ENCODE measurements at regions not wholly inside any gene's neighbourhood (a gene's known extent, or its start where the extent isn't known, plus 50 kb on each side); places are given as distances from the start of the nearest gene placed in this dataset.

GRCh38 chr5:63314551-63314950 lies 647.7 kb downstream of the HTR1A start:
- CTCF ChIA-PET = no interaction called here
- no peaks in the 10 kb centered on the region for H3K9me3 Mint-ChIP-seq (ENCODE audit: unreplicated experiment)
- no peak overlapping the region for H3K27ac Mint-ChIP-seq (ENCODE audit: low read depth, unreplicated experiment)
- TF ChIP-seq CTCF (IDR thresholded peaks at IDR 0.05; ENCODE audit: unreplicated experiment) = no peak
- DNase-seq (ENCODE audit: unreplicated experiment) = no peak
- no peaks in the 10 kb centered on the region for H3K27me3 Mint-ChIP-seq (ENCODE audit: insufficient read depth, unreplicated experiment)
- H3K4me1 Mint-ChIP-seq (ENCODE audit: insufficient read depth, unreplicated experiment) = no peaks in the 10 kb centered on the region
- no peak overlapping the region for H3K4me3 Mint-ChIP-seq (ENCODE audit: unreplicated experiment)
- BruUV-seq (replicated peaks) = no TSS peak
- POLR2A ChIA-PET = no interaction called here
- intact Hi-C loops (cut with micrococcal nuclease) = no loop called here
- H3K36me3 Mint-ChIP-seq (ENCODE audit: insufficient read depth, unreplicated experiment) = peaks cover 7% of the 10 kb centered on the region

GRCh38 chr5:63310644-63311043 lies 651.6 kb downstream of the HTR1A start:
- Mint-ChIP-seq H3K4me1 (ENCODE audit: insufficient read depth, unreplicated experiment) (no peaks in the 10 kb centered on the region), H3K27me3 (ENCODE audit: insufficient read depth, unreplicated experiment) (no peaks in the 10 kb centered on the region), H3K36me3 (ENCODE audit: insufficient read depth, unreplicated experiment) (peaks cover 7% of the 10 kb centered on the region), H3K4me3 (ENCODE audit: unreplicated experiment) (no peak overlapping the region), H3K9me3 (ENCODE audit: unreplicated experiment) (no peaks in the 10 kb centered on the region), H3K27ac (ENCODE audit: low read depth, unreplicated experiment) (no peak overlapping the region)
- intact Hi-C loops (cut with micrococcal nuclease) = no loop called here
- no peak for DNase-seq (ENCODE audit: unreplicated experiment)
- no peak for TF ChIP-seq CTCF (IDR thresholded peaks at IDR 0.05; ENCODE audit: unreplicated experiment)
- CTCF ChIA-PET = no interaction called here
- POLR2A ChIA-PET = no interaction called here
- no TSS peak for BruUV-seq (replicated peaks)

DNA sequence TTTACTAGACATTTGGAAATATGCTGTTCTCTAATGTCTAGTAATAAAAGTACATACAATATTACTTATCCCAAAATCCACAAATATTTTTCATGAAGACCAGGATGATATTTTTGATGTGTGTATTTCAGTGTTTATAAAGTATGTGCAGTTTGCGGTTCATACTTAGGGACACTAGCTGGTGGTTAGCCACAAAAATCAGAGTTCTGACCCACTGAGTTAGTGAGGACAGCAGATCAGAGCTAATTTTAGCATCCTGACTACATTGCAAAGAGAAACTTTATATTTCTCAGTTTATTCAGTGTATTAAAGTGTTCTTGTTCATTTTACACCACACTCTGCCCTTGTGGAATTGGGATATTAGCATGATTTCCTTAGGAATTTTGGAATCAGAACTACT lies 655.3 kb downstream of the HTR1A start:
- no peaks in the 10 kb centered on the region for H3K27me3 Mint-ChIP-seq (ENCODE audit: insufficient read depth, unreplicated experiment)
- no peak for DNase-seq (ENCODE audit: unreplicated experiment)
- H3K9me3 Mint-ChIP-seq (ENCODE audit: unreplicated experiment) = no peaks in the 10 kb centered on the region
- peaks cover 7% of the 10 kb centered on the region for H3K36me3 Mint-ChIP-seq (ENCODE audit: insufficient read depth, unreplicated experiment)
- ChIA-PET POLR2A (no interaction called here), CTCF (interaction anchor here (0.6 kb wide), 1 partner anchor 188 kb away, joined by 3 read pairs; no protein-coding TSS in a partner anchor)
- H3K4me1 Mint-ChIP-seq (ENCODE audit: insufficient read depth, unreplicated experiment) = no peaks in the 10 kb centered on the region
- TF ChIP-seq CTCF (IDR thresholded peaks at IDR 0.05; ENCODE audit: unreplicated experiment) = no peak
- H3K27ac Mint-ChIP-seq (ENCODE audit: low read depth, unreplicated experiment) = no peak overlapping the region
- intact Hi-C loops (cut with micrococcal nuclease) = no loop called here
- no peak overlapping the region for H3K4me3 Mint-ChIP-seq (ENCODE audit: unreplicated experiment)
- no TSS peak for BruUV-seq (replicated peaks)

- DNase-seq (ENCODE audit: unreplicated experiment) = no peak
- Mint-ChIP-seq H3K4me1 (ENCODE audit: insufficient read depth, unreplicated experiment) (no peaks in the 10 kb centered on the region), H3K4me3 (ENCODE audit: unreplicated experiment) (no peak overlapping the region), H3K27me3 (ENCODE audit: insufficient read depth, unreplicated experiment) (no peaks in the 10 kb centered on the region), H3K36me3 (ENCODE audit: insufficient read depth, unreplicated experiment) (no peaks in the 10 kb centered on the region), H3K9me3 (ENCODE audit: unreplicated experiment) (no peaks in the 10 kb centered on the region), H3K27ac (ENCODE audit: low read depth, unreplicated experiment) (no peak overlapping the region)
- TF ChIP-seq CTCF (IDR thresholded peaks at IDR 0.05; ENCODE audit: unreplicated experiment) = no peak
- ChIA-PET CTCF (no interaction called here), POLR2A (interaction anchor here (0.7 kb wide), 1 partner anchor 20 kb away, joined by 6 read pairs; no protein-coding TSS in a partner anchor)
- BruUV-seq (replicated peaks) = no TSS peak
- intact Hi-C loops (cut with micrococcal nuclease) = no loop called here
Measured at GRCh38 chr5:63293317-63293716, 668.9 kb downstream of the HTR1A start.

All from MCF 10A (cell line).